Liver (tissue), 8 donors: ENCODE measurements at regions not wholly inside any gene's neighbourhood (a gene's known extent, or its start where the extent isn't known, plus 50 kb on each side); places are given as distances from the start of the nearest gene placed in this dataset.
A peak's percentile ranks its signal among the peaks of the same experiment; 100 is the strongest.

Experiments
- DNase-seq: peaks from one replicate; pipeline ENCODE4 v3.0.0-alpha.2; 2017; ENCODE audit warnings: low spot score
- H3K27ac ChIP-seq, 2 donors: one replicate each; pipeline ENCODE4 v1.7.0; 2013; ENCODE audit warnings: inconsistent platforms in 2 of 2, low read length in 2 of 2, control low read depth in 1 of 2, low read depth in 1 of 2, mild to moderate bottlenecking in 1 of 2
- H3K27me3 ChIP-seq, 4 donors: one replicate each; pipeline versions ENCODE4 v1.6.1 to v1.7.0; 2013; ENCODE audit warnings: low read length in 3 of 4, inconsistent platforms in 1 of 4, mild to moderate bottlenecking in 1 of 4, moderate library complexity in 1 of 4; ENCODE audit not compliant: control insufficient read depth in 4 of 4, insufficient read depth in 4 of 4
- H3K36me3 ChIP-seq, 4 donors: one replicate each; pipeline versions ENCODE4 v1.6.1 to v1.7.0; 2013; ENCODE audit warnings: low read length in 3 of 4, mild to moderate bottlenecking in 3 of 4, low read depth in 1 of 4, moderate library complexity in 1 of 4; ENCODE audit not compliant: control insufficient read depth in 4 of 4, insufficient read depth in 3 of 4
- H3K4me1 ChIP-seq, 4 donors: one replicate each; pipeline versions ENCODE4 v1.6.1 to v1.7.0; 2013; ENCODE audit warnings: low read length in 3 of 4, mild to moderate bottlenecking in 3 of 4, moderate library complexity in 1 of 4; ENCODE audit not compliant: control insufficient read depth in 4 of 4, insufficient read depth in 4 of 4
- H3K4me3 ChIP-seq, 3 donors: one replicate each; pipeline versions ENCODE4 v1.6.1 to v1.7.0; 2013; ENCODE audit warnings: low read length in 3 of 3, control low read depth in 1 of 3, low read depth in 1 of 3, mild to moderate bottlenecking in 1 of 3
- H3K9ac ChIP-seq, 2 donors: one replicate each; pipeline ENCODE4 v1.7.0; 2013; ENCODE audit warnings: low read length in 2 of 2, mild to moderate bottlenecking in 2 of 2, moderate library complexity in 2 of 2, control low read depth in 1 of 2, low read depth in 1 of 2
- H3K9me3 ChIP-seq, 4 donors: one replicate each; pipeline versions ENCODE4 v1.6.1 to v1.7.0; 2013; ENCODE audit warnings: low read length in 3 of 4; ENCODE audit not compliant: control insufficient read depth in 4 of 4
- ATF3 ChIP-seq: IDR thresholded peaks from 2 replicates; pipeline ENCODE4 v1.6.1; 2016; ENCODE audit warnings: antibody characterized with exemption
- CTCF ChIP-seq: fragments of 150-350 bp; IDR thresholded peaks from 2 replicates; pipeline ENCODE4 v1.5.1; 2017; ENCODE audit warnings: improper control_type of control experiment, low read depth, low read length; ENCODE audit not compliant: missing input control
- EGR1 ChIP-seq, 2 donors: IDR thresholded peaks; 2 replicates each; pipeline ENCODE4 v1.6.1; 2016 to 2018; ENCODE audit warnings: antibody characterized with exemption in 2 of 2, low read depth in 2 of 2
- FOXA1 ChIP-seq: IDR thresholded peaks from 2 replicates; pipeline ENCODE4 v1.6.1; 2016; ENCODE audit warnings: antibody characterized with exemption
- FOXA2 ChIP-seq: IDR thresholded peaks from 2 replicates; pipeline ENCODE4 v1.6.1; 2016; ENCODE audit warnings: antibody characterized with exemption
- GABPA ChIP-seq, 2 donors: IDR thresholded peaks in 1 of 2; conservative IDR thresholded peaks in 1 of 2; 2 replicates each; pipeline ENCODE4 v1.6.1; 2016; ENCODE audit warnings: antibody characterized with exemption in 2 of 2, mild to moderate bottlenecking in 1 of 2, moderate library complexity in 1 of 2
- HNF4A ChIP-seq, 2 donors: conservative IDR thresholded peaks; 2 replicates each; pipeline ENCODE4 v1.6.1; 2016; ENCODE audit warnings: antibody characterized with exemption in 2 of 2, mild to moderate bottlenecking in 2 of 2
- HNF4G ChIP-seq: IDR thresholded peaks from 2 replicates; pipeline ENCODE4 v1.6.1; 2016; ENCODE audit warnings: antibody characterized with exemption
- JUND ChIP-seq, 2 donors: IDR thresholded peaks; 2 replicates each; pipeline ENCODE4 v1.6.1; 2016; ENCODE audit warnings: antibody characterized with exemption in 2 of 2
- MAX ChIP-seq: IDR thresholded peaks from 2 replicates; pipeline ENCODE4 v1.6.1; 2016; ENCODE audit warnings: antibody characterized with exemption
- NR2F2 ChIP-seq: IDR thresholded peaks from 2 replicates; pipeline ENCODE4 v1.6.1; 2016; ENCODE audit warnings: antibody characterized with exemption
- RAD21 ChIP-seq, 2 donors: IDR thresholded peaks; 2 replicates each; pipeline ENCODE4 v1.6.1; 2016; ENCODE audit warnings: antibody characterized with exemption in 2 of 2, mild to moderate bottlenecking in 2 of 2
- REST ChIP-seq: IDR thresholded peaks from 2 replicates; pipeline ENCODE4 v1.6.1; 2016; ENCODE audit warnings: antibody characterized with exemption, mild to moderate bottlenecking
- RXRA ChIP-seq, 2 donors: IDR thresholded peaks; 2 replicates each; pipeline ENCODE4 v1.6.1; 2017 to 2018; ENCODE audit warnings: antibody characterized with exemption in 2 of 2, mild to moderate bottlenecking in 1 of 2
- SP1 ChIP-seq: IDR thresholded peaks from 2 replicates; pipeline ENCODE4 v1.6.1; 2018; ENCODE audit warnings: antibody characterized with exemption, mild to moderate bottlenecking
- TAF1 ChIP-seq: conservative IDR thresholded peaks from 2 replicates; pipeline ENCODE4 v1.6.1; 2016; ENCODE audit warnings: antibody characterized with exemption, mild to moderate bottlenecking
- YY1 ChIP-seq: IDR thresholded peaks from 2 replicates; pipeline ENCODE4 v1.6.1; 2016; ENCODE audit warnings: antibody characterized with exemption, mild to moderate bottlenecking
- ZBTB33 ChIP-seq: IDR thresholded peaks from 2 replicates; pipeline ENCODE4 v1.6.1; 2016; ENCODE audit warnings: antibody characterized with exemption
- WGBS: extraction: QIAGEN DNeasy Blood & Tissue Kit; methylation state at CpG from one replicate; pipeline ENCODE4 v1.1.7; 2013; 5-methylcytosine and 5-hydroxymethylcytosine counted together
- donor health status: healthy.
- donor health status: healthy.
- donor health status: healthy.
- donor health status: healthy.
- donor health status: healthy.

- H3K36me3 ChIP-seq: no peaks in the 10 kb centered on the region
- H3K4me1 ChIP-seq: peaks cover 8 to 43% (median 23%) of the 10 kb centered on the region in 4 donors
- WGBS: 64% methylated on average over 14 of the region's 14 CpGs
- peak overlapping the region; percentile 73 to 91 for H3K27ac ChIP-seq
- H3K4me3 ChIP-seq: no peak overlapping the region
- DNase-seq: no peak
- no peaks in the 10 kb centered on the region for H3K27me3 ChIP-seq
- TF ChIP-seq RXRA (IDR thresholded peaks at IDR 0.05) (peak; percentile 98 to 100), YY1 (peak; percentile 93), ATF3 (no peak), GABPA (IDR thresholded peaks at IDR 0.05 in 1 of 2, conservative IDR thresholded peaks at IDR 0.05 in 1 of 2) (peak in 1 of 2 donors; percentile 15), HNF4G (peak; percentile 81), JUND (IDR thresholded peaks at IDR 0.05) (peak in 1 of 2 donors; percentile 56), HNF4A (conservative IDR thresholded peaks at IDR 0.05) (peak; percentile 93 to 98), CTCF (peak; percentile 8), SP1 (peak; percentile 89), NR2F2 (peak; percentile 81), FOXA1 (peak; percentile 70), ZBTB33 (no peak), REST (peak; percentile 76), MAX (no peak), FOXA2 (peak; percentile 49), TAF1 (no peak), EGR1 (IDR thresholded peaks at IDR 0.05; ENCODE audit: low read depth in 2 of 2) (peak in 1 of 2 donors; percentile 50), RAD21 (IDR thresholded peaks at IDR 0.05) (peak; percentile 62 to 78)
- peak overlapping the region in 1 of 2 donors; percentile 24 for H3K9ac ChIP-seq
- no peaks in the 10 kb centered on the region for H3K9me3 ChIP-seq
These were observed 85.2 kb upstream of the LINC01488 start for GRCh38 chr11:69396051-69396947.
